Fibroblast of lung (primary cell): ENCODE measurements at regions not wholly inside any gene's neighbourhood (a gene's known extent, or its start where the extent isn't known, plus 50 kb on each side); places are given as distances from the start of the nearest gene placed in this dataset.
"Not testable (repeated sequence)": the region's sequence is repeated elsewhere in the genome, so short reads cannot be mapped to it uniquely, and the experiment has no call there.

Experiments used
- DNase-seq, 2 donors: peaks; one replicate each; pipeline versions ENCODE4 v3.0.0 to v3.0.0-alpha.2; 2010; ENCODE audit warnings: low read depth in 2 of 2
- H2AFZ ChIP-seq: 2 replicates; pipeline ENCODE4 v1.5.1; 2012; ENCODE audit warnings: low read length, control low read depth, inconsistent platforms
- H3K27ac ChIP-seq: 2 replicates; pipeline ENCODE4 v1.5.1; 2011; ENCODE audit warnings: low read length, control low read depth; ENCODE audit not compliant: insufficient read depth
- H3K27me3 ChIP-seq: 2 replicates; pipeline ENCODE4 v1.5.1; 2011; ENCODE audit warnings: mild to moderate bottlenecking, low read length; ENCODE audit not compliant: control insufficient read depth, insufficient read depth
- H3K36me3 ChIP-seq: 2 replicates; pipeline ENCODE4 v1.5.1; 2011; ENCODE audit warnings: low read length; ENCODE audit not compliant: control insufficient read depth, insufficient read depth
- H3K4me1 ChIP-seq: 2 replicates; pipeline ENCODE4 v1.5.1; 2011; ENCODE audit warnings: low read length; ENCODE audit not compliant: control insufficient read depth, insufficient read depth; ENCODE audit errors: extremely low read depth
- H3K4me2 ChIP-seq: 2 replicates; pipeline ENCODE4 v1.5.1; 2011; ENCODE audit warnings: low read length, control low read depth; ENCODE audit not compliant: insufficient read depth; ENCODE audit errors: extremely low read depth
- H3K4me3 ChIP-seq, 4 experiments: fragments of 200-600 bp in 1 of 4; sonication (generic) in 1 of 4; replicated peaks in 1 of 4; 2 replicates each; pipeline ENCODE4 v1.5.1; 2011 to 2016; ENCODE audit warnings: low read length in 4 of 4, low read depth in 3 of 4, mild to moderate bottlenecking in 3 of 4, control low read depth in 2 of 4, inconsistent platforms in 1 of 4, mixed read lengths in 1 of 4; ENCODE audit not compliant: insufficient read depth in 1 of 4; ENCODE audit errors: control extremely low read depth in 1 of 4
- H3K79me2 ChIP-seq: 2 replicates; pipeline ENCODE4 v1.5.1; 2012; ENCODE audit warnings: mild to moderate bottlenecking, low read length, inconsistent platforms; ENCODE audit not compliant: control insufficient read depth, insufficient read depth
- H3K9ac ChIP-seq: 2 replicates; pipeline ENCODE4 v1.5.1; 2011; ENCODE audit warnings: mild to moderate bottlenecking, low read length, control low read depth; ENCODE audit not compliant: insufficient read depth
- H3K9me3 ChIP-seq: 2 replicates; pipeline ENCODE4 v1.5.1; 2012; ENCODE audit warnings: low read depth, low read length; ENCODE audit not compliant: control insufficient read depth, insufficient read depth
- H4K20me1 ChIP-seq: 2 replicates; pipeline ENCODE4 v1.5.1; 2011; ENCODE audit warnings: low read length; ENCODE audit not compliant: control insufficient read depth, insufficient read depth; ENCODE audit errors: extremely low read depth
- CTCF ChIP-seq, 2 donors: IDR thresholded peaks in 1 of 2; conservative IDR thresholded peaks in 1 of 2; 1 replicate in 1 of 2; 2 replicates in 1 of 2; pipeline ENCODE4 v1.5.1; 2011 to 2012; ENCODE audit warnings: low read length in 2 of 2, control low read depth in 1 of 2, inconsistent platforms in 1 of 2, low read depth in 1 of 2, mild to moderate bottlenecking in 1 of 2
- EZH2 ChIP-seq: IDR thresholded peaks from 2 replicates; pipeline ENCODE4 v1.5.1; 2012; ENCODE audit warnings: low read length, control low read depth, mild to moderate bottlenecking; ENCODE audit errors: missing control alignments

- H3K9me3 ChIP-seq = no peaks in the 10 kb centered on the region
- TF ChIP-seq CTCF (conservative IDR thresholded peaks at IDR 0.05 in 1 of 2, IDR thresholded peaks at IDR 0.05 in 1 of 2; ENCODE audit: low read depth in 1 of 2, low read length in 2 of 2) (no peak), EZH2 (no peak)
- no peaks in the 10 kb centered on the region for H3K36me3 ChIP-seq
- no peaks in the 10 kb centered on the region for H3K27me3 ChIP-seq
- no peak overlapping the region for H3K4me2 ChIP-seq
- H3K9ac ChIP-seq = no peak overlapping the region
- H3K4me3 ChIP-seq = no peak overlapping the region
- H3K79me2 ChIP-seq = no peaks in the 10 kb centered on the region
- no peaks in the 10 kb centered on the region for H4K20me1 ChIP-seq
- H2AFZ ChIP-seq = no peak overlapping the region
- DNase-seq = no peak
- H3K4me1 ChIP-seq = no peaks in the 10 kb centered on the region
- no peak overlapping the region for H3K27ac ChIP-seq
Measured at GRCh38 chr11:39630365-39630764, 1829.1 kb downstream of the LRRC4C start.

- Histone ChIP-seq H3K79me2 (no peaks in the 10 kb centered on the region), H3K4me3 (no peak overlapping the region), H4K20me1 (no peaks in the 10 kb centered on the region), H3K9me3 (no peaks in the 10 kb centered on the region), H3K4me1 (no peaks in the 10 kb centered on the region), H3K27me3 (no peaks in the 10 kb centered on the region), H3K4me2 (no peak overlapping the region), H3K36me3 (no peaks in the 10 kb centered on the region), H3K9ac (no peak overlapping the region), H2AFZ (no peak overlapping the region), H3K27ac (no peak overlapping the region)
- DNase-seq = no peak
- TF ChIP-seq EZH2 (no peak), CTCF (conservative IDR thresholded peaks at IDR 0.05 in 1 of 2, IDR thresholded peaks at IDR 0.05 in 1 of 2; ENCODE audit: low read depth in 1 of 2, low read length in 2 of 2) (no peak)
Measured at GRCh38 chr11:39628311-39628710, 1831.1 kb downstream of the LRRC4C start.

GRCh38 chr11:39620309-39620708, 1839.1 kb downstream of the LRRC4C start:
- not testable (repeated sequence) for H3K9me3 ChIP-seq, DNase-seq, H3K79me2 ChIP-seq, H2AFZ ChIP-seq, H3K27ac ChIP-seq, H3K9ac ChIP-seq, H3K27me3 ChIP-seq, H3K4me2 ChIP-seq, H4K20me1 ChIP-seq, H3K4me3 ChIP-seq, H3K4me1 ChIP-seq, H3K36me3 ChIP-seq

GRCh38 chr11:39617971-39618370, 1841.5 kb downstream of the LRRC4C start:
- Histone ChIP-seq H3K27ac (no peak overlapping the region), H2AFZ (no peak overlapping the region), H3K4me1 (no peaks in the 10 kb centered on the region), H3K4me3 (no peak overlapping the region), H3K9me3 (no peaks in the 10 kb centered on the region), H3K36me3 (no peaks in the 10 kb centered on the region), H3K9ac (no peak overlapping the region), H3K4me2 (no peak overlapping the region), H4K20me1 (no peaks in the 10 kb centered on the region), H3K79me2 (no peaks in the 10 kb centered on the region), H3K27me3 (no peaks in the 10 kb centered on the region)
- TF ChIP-seq EZH2 (no peak), CTCF (conservative IDR thresholded peaks at IDR 0.05 in 1 of 2, IDR thresholded peaks at IDR 0.05 in 1 of 2; ENCODE audit: low read depth in 1 of 2, low read length in 2 of 2) (no peak)
- DNase-seq = no peak
